Retinal pigment epithelial cell (primary cell): ENCODE measurements at regions not wholly inside any gene's neighbourhood (a gene's known extent, or its start where the extent isn't known, plus 50 kb on each side); places are given as distances from the start of the nearest gene placed in this dataset.

Experiments used
- DNase-seq: peaks from one replicate; pipeline ENCODE4 v3.0.0-alpha.2; 2010; ENCODE audit warnings: low read depth
- H3K4me3 ChIP-seq: 2 replicates; pipeline ENCODE4 v1.5.1; 2011; ENCODE audit warnings: mild to moderate bottlenecking, low read length, control low read depth, moderate library complexity
- CTCF ChIP-seq: conservative IDR thresholded peaks from 2 replicates; pipeline ENCODE4 v1.5.1; 2011; ENCODE audit warnings: low read depth, low read length, control low read depth, inconsistent platforms

DNA sequence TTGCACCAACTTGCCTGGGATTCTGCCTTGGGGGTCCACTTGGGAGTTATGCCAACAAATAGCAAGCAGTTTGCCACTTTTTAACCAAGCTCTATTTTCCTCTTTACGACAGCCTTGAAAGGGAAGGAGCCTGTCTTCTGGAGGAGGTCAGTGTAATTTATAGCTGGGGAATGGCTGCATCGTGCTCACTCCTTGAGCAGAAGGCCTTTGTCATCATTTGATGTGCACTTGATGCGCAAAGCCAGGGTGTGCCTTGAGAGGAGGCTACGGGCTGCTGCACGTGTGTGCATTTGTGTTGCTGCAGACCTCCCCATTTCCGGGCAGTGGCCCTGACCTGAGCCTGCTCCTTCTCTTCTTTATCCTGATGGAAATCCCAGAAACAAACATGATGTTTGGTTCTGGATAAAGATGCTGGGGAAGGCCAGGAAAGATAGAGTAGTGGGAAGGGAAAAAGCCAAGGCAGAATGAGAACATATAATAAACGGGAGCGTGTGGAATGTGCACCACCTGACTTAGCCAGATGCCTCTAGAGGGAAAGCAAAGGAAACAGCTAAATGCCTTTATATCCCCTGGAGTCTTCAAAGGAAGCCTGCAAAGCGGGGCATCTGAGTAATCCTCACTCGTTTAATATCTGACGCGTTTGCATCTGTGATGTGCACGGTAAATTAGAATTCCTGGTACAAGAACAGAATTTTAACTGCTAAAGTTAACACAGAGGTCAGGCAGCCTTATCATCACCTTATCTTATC is 68.3 kb upstream of the ZNF521 start:
- no peak for TF ChIP-seq CTCF
- H3K4me3 ChIP-seq, result no peak overlapping the region
- no peak for DNase-seq

DNA sequence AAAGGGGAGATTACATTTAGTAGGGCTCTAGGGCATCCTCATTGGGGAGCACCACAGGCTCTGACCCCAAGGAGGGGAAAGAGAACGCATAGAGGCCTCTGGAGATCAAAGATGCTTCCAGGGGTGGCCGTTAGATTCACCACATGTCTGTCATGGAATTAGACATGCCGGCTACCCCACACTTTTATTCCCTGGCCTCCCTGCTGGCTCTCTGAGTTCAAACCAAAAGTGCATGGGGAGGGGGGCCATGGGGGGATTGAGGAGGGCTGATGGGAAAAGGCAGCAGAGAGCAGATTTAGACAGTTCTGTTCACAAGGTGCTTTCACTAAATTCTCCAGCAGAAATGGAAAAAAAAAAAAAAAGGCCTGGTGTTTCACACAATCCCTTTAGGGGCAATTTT is 64.4 kb upstream of the ZNF521 start:
- no peak for DNase-seq
- H3K4me3 ChIP-seq, result no peak overlapping the region
- TF ChIP-seq CTCF, result no peak

GRCh38 chr18:25409971-25410370 is 58.0 kb upstream of the ZNF521 start:
- no peak for DNase-seq
- no peak for TF ChIP-seq CTCF
- H3K4me3 ChIP-seq, result no peak overlapping the region

DNA sequence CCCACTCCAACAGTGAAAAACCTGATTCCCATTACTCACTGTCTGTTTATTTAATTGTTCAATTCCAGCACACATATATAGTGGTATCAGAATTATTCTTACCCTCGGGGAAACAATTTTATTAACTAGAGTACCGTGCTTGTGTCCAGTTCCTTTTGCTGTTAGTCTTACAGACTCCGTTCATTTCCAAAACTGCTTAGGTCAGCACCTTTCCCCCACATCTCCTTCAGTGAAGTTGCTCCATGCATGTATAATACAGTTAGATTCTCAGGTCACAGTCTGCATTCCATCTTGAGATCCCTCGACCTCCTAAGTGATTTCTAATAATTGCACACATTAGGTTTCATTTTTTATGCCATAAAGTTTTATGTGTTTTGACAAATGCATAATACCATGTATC is 56.3 kb upstream of the ZNF521 start:
- no peak overlapping the region for H3K4me3 ChIP-seq

More for the DNA sequence above, 56.3 kb upstream of the ZNF521 start:
- TF ChIP-seq CTCF, result no peak
- DNase-seq, result no peak
